22Rv1 (cell line): ENCODE measurements at regions not wholly inside any gene's neighbourhood (a gene's known extent, or its start where the extent isn't known, plus 50 kb on each side); places are given as distances from the start of the nearest gene placed in this dataset.

Experiments used
- ZFX ChIP-seq: fragments of 450-650 bp; IDR thresholded peaks from 2 replicates; pipeline ENCODE4 v1.6.1; 2017; ENCODE audit warnings: antibody characterized with exemption, borderline replicate concordance
- TF ChIP-seq, protein P1 (sequence below): fragments of 450-650 bp; IDR thresholded peaks from 2 replicates; pipeline ENCODE4 v1.5.1; 2017; ENCODE audit warnings: mild to moderate bottlenecking

DNA sequence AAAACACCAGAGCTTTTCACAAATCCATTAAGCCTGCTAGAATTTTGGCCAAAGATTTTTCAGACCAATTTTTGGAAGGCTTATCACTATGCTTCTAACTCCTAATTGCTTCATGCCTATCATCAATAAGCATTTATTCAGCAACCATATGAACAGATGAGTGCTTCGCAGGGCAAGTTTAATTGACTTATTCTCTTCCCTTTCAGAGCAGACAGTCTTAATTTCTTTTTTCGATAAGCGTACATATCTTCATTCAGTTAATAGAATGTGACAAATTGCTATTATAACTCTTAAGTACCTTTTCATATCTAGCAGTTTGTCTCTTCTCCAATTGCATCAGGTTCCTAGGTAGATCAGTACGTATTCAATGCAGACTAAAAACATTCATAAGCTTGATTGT is 298.4 kb upstream of the ANO5 start:
- TF ChIP-seq, protein P1, sequence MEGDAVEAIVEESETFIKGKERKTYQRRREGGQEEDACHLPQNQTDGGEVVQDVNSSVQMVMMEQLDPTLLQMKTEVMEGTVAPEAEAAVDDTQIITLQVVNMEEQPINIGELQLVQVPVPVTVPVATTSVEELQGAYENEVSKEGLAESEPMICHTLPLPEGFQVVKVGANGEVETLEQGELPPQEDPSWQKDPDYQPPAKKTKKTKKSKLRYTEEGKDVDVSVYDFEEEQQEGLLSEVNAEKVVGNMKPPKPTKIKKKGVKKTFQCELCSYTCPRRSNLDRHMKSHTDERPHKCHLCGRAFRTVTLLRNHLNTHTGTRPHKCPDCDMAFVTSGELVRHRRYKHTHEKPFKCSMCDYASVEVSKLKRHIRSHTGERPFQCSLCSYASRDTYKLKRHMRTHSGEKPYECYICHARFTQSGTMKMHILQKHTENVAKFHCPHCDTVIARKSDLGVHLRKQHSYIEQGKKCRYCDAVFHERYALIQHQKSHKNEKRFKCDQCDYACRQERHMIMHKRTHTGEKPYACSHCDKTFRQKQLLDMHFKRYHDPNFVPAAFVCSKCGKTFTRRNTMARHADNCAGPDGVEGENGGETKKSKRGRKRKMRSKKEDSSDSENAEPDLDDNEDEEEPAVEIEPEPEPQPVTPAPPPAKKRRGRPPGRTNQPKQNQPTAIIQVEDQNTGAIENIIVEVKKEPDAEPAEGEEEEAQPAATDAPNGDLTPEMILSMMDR = no peak
- TF ChIP-seq ZFX = no peak
